ENCODE measurements at regions not wholly inside any gene's neighbourhood (a gene's known extent, or its start where the extent isn't known, plus 50 kb on each side); places are given as distances from the start of the nearest gene placed in this dataset.
"Not testable (repeated sequence)": the region's sequence is repeated elsewhere in the genome, so short reads cannot be mapped to it uniquely, and the experiment has no call there.

DNA sequence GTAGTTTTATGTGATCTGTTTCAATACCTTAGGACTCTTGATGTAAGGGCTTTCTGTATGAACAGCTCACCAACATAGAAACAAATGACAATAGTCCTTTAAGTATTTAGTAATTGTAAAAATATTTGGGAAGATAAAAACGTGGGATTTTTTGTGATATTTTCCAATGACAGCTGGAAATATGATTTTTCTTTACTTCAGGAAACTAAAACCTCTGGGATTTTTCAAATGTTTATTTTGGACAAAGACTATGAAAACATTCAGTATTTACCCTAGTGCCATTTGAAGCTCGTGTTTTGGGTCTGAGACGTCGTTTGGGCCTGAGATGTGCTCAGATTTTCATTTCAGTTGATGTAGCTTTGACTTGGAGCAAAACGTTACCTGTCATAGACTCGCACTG lies 240.0 kb downstream of the BMP4 start:
- intact Hi-C loops (cut with DNase I), result no loop called here
- Histone ChIP-seq H3K9me3 (no peaks in the 10 kb centered on the region), H3K27me3 (replicated peaks; ENCODE audit: insufficient read depth) (no peaks in the 10 kb centered on the region), H3K4me3 (no peak overlapping the region), H3K4me1 (replicated peaks) (no peaks in the 10 kb centered on the region), H3K27ac (no peak overlapping the region), H3K36me3 (no peaks in the 10 kb centered on the region)
- WGBS, result 38% methylated on average over 6 of the region's 6 CpGs
- DNase-seq (ENCODE audit: low spot score), result no peak
- no peak for TF ChIP-seq POLR2AphosphoS5 (IDR thresholded peaks at IDR 0.05)
- no peak for TF ChIP-seq POLR2A (IDR thresholded peaks at IDR 0.05)

DNA sequence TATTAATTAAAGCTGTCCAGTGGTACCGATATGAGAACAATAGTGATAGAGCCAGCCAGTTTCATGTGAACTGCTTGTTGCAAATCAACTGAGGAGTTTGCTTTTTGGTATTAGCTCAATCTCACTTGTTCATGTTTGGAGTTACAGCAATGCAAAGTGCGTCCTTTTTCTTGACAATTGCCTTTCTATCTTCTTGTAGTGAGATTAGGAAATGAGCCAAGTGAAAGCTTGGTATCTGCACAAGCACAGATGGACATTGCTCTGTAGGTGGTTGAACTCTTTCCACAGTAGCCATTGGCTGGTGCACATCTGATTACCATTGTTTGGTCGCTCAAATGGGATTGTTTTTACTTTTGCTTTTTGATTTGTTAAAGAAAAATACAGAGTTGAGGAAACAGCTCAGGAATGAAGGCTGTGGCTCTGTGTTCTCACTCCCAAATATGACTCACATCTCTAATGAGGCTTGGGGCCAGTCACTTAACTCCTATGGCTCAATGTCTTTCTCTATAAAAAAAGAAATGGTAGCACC lies 241.4 kb downstream of the BMP4 start:
- no peaks in the 10 kb centered on the region for H3K9me3 ChIP-seq
- no peak overlapping the region for H3K27ac ChIP-seq
- H3K4me3 ChIP-seq, result no peak overlapping the region
- H3K36me3 ChIP-seq, result no peaks in the 10 kb centered on the region
- TF ChIP-seq CTCF (IDR thresholded peaks at IDR 0.05) (no peak), POLR2A (IDR thresholded peaks at IDR 0.05) (no peak), POLR2AphosphoS5 (IDR thresholded peaks at IDR 0.05) (no peak)
- intact Hi-C loops (cut with DNase I), result no loop called here
- no peaks in the 10 kb centered on the region for H3K4me1 ChIP-seq (replicated peaks)
- H3K27me3 ChIP-seq (replicated peaks; ENCODE audit: insufficient read depth), result no peaks in the 10 kb centered on the region
- 39% methylated on average over 3 of the region's 3 CpGs for WGBS
- no peak for DNase-seq (ENCODE audit: low spot score)

DNA sequence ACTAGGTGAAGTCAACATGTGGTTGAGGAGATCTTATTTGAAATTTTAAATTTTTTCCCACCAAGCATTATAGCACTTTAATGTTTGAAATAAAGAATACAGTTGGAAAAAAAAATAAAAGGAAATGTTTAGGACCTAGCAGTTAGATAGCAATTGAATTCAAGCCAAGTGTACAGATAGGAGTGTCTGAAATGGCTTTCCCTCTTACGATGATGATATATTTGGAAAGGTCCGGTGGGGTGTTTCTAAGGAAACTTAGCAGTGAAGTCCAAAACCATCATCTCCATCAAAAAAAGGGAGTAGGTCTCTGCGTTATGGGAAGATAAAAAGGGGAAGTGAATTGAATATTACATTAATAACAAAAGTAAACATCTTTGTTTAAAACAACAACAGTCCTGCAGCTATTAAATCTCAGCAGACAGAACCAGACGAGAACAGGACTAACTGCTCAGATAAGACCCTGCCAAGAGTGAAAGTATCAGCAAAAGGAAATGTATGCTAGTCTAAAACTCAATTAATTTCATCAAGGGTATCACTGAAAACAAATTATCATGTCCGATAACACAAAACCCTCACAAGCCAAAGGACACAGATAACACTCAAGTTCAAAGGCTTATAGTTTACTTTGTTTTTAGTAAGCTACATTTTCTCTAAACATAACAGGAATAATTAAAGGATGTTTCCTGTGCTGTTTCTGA lies 242.0 kb downstream of the BMP4 start:
- H3K36me3 ChIP-seq, result no peaks in the 10 kb centered on the region
- no peak overlapping the region for H3K4me3 ChIP-seq
- no peak overlapping the region for H3K27ac ChIP-seq
- H3K4me1 ChIP-seq (replicated peaks), result no peaks in the 10 kb centered on the region
- no peaks in the 10 kb centered on the region for H3K9me3 ChIP-seq
- intact Hi-C loops (cut with DNase I), result no loop called here
- DNase-seq (ENCODE audit: low spot score), result no peak
- no peak for TF ChIP-seq CTCF (IDR thresholded peaks at IDR 0.05)
- no peak for TF ChIP-seq POLR2AphosphoS5 (IDR thresholded peaks at IDR 0.05)
- no peak for TF ChIP-seq POLR2A (IDR thresholded peaks at IDR 0.05)
- WGBS, result 18% methylated on average over 5 of the region's 5 CpGs
- H3K27me3 ChIP-seq (replicated peaks; ENCODE audit: insufficient read depth), result no peaks in the 10 kb centered on the region

- H3K4me1 ChIP-seq (replicated peaks); intact Hi-C loops (cut with DNase I); H3K27me3 ChIP-seq (replicated peaks; ENCODE audit: insufficient read depth); H3K9me3 ChIP-seq; H3K36me3 ChIP-seq; DNase-seq (ENCODE audit: low spot score); H3K27ac ChIP-seq; H3K4me3 ChIP-seq: not testable (repeated sequence)
- 90% methylated on average over 3 of the region's 3 CpGs for WGBS
Measured at GRCh38 chr14:53712901-53713300, 243.7 kb downstream of the BMP4 start.

GRCh38 chr14:53711205-53711604 lies 245.4 kb downstream of the BMP4 start:
- intact Hi-C loops (cut with DNase I), result no loop called here
- TF ChIP-seq POLR2A (IDR thresholded peaks at IDR 0.05), result no peak
- no peak for TF ChIP-seq CTCF (IDR thresholded peaks at IDR 0.05)
- no peak for TF ChIP-seq POLR2AphosphoS5 (IDR thresholded peaks at IDR 0.05)
- Histone ChIP-seq H3K27ac (no peak overlapping the region), H3K4me3 (no peak overlapping the region), H3K4me1 (replicated peaks) (no peaks in the 10 kb centered on the region), H3K27me3 (replicated peaks; ENCODE audit: insufficient read depth) (no peaks in the 10 kb centered on the region), H3K9me3 (no peaks in the 10 kb centered on the region), H3K36me3 (no peaks in the 10 kb centered on the region)
- 89% methylated on average over 4 of the region's 4 CpGs for WGBS
- DNase-seq (ENCODE audit: low spot score), result no peak

GRCh38 chr14:53710615-53711014 lies 246.0 kb downstream of the BMP4 start:
- TF ChIP-seq CTCF (IDR thresholded peaks at IDR 0.05), result no peak
- TF ChIP-seq POLR2AphosphoS5 (IDR thresholded peaks at IDR 0.05), result no peak
- no peak for TF ChIP-seq POLR2A (IDR thresholded peaks at IDR 0.05)
- DNase-seq (ENCODE audit: low spot score), result no peak
- no peak overlapping the region for H3K4me3 ChIP-seq
- H3K4me1 ChIP-seq (replicated peaks), result no peaks in the 10 kb centered on the region
- 88% methylated on average over 4 of the region's 4 CpGs for WGBS
- H3K36me3 ChIP-seq, result no peaks in the 10 kb centered on the region
- no peaks in the 10 kb centered on the region for H3K9me3 ChIP-seq
- no peak overlapping the region for H3K27ac ChIP-seq
- no peaks in the 10 kb centered on the region for H3K27me3 ChIP-seq (replicated peaks; ENCODE audit: insufficient read depth)
- intact Hi-C loops (cut with DNase I), result no loop called here
